ENCODE measurements at regions not wholly inside any gene's neighbourhood (a gene's known extent, or its start where the extent isn't known, plus 50 kb on each side); places are given as distances from the start of the nearest gene placed in this dataset.
A peak's percentile ranks its signal among the peaks of the same experiment; 100 is the strongest.
"Not testable (repeated sequence)": the region's sequence is repeated elsewhere in the genome, so short reads cannot be mapped to it uniquely, and the experiment has no call there.

DNA sequence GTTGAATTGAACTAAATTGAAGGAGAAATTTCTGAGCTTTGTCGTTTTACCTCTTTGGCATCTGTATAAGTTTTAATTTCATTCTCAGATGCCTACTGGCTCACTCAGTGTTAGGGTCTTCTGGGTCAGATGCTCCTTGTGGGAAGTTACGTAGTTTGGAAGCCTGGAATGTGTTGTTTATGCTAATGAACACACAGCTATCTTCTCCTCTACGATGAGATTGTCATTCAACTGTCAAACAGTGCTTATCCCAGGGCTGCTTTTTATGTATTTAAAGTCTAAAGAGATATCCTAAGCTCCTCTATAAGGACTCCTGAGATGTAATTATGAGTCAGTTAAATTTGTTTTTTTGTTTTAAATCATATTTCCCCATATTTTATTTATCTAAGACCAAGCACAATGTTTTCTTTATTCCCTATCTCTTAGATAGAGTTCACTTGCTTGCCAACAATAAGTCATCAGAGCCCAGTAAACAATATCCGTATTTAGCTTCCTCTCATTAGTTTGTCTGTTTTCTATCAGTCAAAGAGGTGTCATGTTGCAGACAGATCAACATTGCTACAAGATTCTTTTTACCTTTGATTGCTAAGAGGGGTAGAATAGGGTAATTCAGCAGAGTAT lies 368.0 kb upstream of the PDE3A start:
- peak; percentile 52 for DNase-seq

GRCh38 chr12:20003252-20003651 lies 365.1 kb upstream of the PDE3A start:
- DNase-seq, result no peak

GRCh38 chr12:20004952-20005351 lies 363.4 kb upstream of the PDE3A start:
- DNase-seq, result no peak

DNA sequence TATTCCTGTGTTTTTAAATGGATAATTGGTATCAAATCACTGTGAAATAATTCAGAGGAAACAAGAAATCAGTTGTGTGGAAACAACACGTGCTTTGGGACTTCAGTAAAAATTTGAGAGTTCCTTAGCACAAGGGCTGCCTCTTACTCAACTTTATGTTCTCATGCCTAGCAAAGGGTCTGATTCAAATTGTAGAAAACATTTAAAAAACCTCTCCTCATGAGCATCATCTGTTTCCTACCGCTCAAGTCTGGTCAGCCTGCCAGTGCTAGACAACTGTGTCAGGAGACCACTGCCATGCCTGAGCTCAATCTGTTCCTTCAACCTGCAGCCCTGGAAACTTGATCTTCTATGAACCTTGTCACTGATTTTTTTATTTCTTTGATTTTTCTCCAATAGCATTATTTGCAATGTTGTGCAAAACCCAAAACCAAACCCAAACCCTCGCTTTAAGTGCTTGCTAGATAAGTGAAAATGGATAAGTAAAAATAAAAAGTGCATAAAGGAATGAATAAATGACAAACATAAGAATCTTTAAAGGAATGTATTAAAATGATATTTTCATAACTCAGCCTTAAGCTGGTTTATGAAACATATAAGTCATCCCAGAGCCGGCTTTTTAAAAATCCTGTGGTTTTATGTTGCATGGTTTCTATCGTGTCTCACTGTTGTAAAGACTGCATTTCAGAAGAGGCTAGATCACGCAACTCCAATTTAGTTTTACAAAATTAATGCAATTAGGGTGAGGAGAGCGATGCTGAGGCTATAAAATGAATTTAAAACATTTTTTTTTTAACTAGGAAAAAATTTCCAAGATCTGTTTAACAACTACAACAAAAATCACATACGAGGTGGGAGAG lies 361.2 kb upstream of the PDE3A start:
- no peak for DNase-seq

DNA sequence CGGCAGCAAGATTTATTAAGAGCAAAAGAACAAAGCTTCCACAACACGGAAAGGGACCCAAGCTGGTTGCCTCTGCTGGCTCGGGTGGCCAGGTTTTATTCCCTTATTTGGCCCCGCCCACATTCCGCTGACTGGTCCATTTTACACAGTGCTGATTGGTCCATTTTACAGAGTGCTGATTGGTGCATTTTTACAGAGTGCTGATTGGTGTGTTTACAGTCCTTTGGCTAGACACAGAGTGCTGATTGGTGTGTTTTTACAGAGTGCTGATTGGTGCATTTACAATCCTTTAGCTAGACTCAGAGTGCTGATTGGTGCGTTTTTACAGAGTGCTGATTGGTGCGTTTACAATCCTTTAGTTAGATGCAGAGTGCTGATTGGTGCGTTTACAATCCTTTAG lies 358.4 kb upstream of the PDE3A start:
- DNase-seq, result not testable (repeated sequence)

GRCh38 chr12:20011200-20011599 lies 357.1 kb upstream of the PDE3A start:
- DNase-seq, result peak; percentile 62

DNA sequence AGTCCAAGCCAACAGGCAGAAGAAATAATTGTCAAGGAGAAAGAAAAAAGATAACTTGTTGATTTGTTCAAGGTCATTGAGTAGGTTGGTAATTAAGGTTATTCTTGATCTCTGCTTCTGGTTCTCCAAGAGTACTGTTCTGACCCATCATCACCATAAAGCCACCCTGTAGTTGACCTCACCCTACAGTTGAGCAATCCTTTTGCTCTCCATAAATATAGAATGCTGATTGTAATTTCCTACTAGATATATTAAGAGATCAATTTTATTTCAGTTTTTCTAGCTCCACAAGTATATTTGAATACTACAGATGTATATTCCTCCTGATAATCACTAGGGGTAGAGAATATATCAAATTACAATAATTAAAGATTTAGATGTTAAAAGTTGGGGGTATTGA lies 350.5 kb upstream of the PDE3A start:
- peak; percentile 45 for DNase-seq

GRCh38 chr12:20018406-20018805 lies 349.9 kb upstream of the PDE3A start:
- DNase-seq, result peak; percentile 96

DNA sequence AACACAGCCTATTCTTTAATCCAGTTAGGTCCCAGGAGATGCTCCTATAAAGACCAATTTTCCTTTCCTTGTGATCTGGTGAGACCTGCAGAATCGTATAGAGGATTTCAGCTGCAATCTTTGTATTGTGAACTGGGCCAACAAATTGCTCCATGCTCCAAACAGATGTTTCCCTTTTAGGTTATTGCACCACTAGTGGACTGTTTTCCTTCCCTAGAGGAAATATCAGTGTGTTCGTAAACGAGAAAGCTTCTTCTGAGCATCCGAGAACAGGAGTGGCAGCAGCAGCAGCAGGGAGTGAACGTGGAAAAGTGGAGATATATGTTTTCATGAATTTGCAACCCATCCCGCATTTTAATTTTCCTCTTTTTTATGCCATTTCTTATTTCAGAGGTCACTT lies 344.1 kb upstream of the PDE3A start:
- no peak for DNase-seq

DNA sequence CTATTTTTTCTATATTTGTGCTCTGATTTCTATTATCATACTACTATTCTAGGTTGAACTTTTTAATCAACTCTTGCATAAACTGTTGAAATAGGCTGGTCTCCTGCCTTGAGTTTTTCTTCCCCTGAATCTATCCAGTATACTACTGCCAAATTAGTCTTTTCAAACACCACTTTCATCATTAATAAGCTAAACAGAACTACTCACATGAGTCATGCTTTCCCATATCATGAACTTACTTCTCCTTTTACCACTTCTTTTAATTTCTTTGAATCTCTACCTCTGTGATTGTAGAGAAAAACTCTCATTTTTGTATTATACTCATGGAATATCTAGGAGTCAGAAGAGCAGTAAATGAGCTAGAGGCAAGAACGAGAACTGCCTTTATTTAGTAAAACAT lies 340.3 kb upstream of the PDE3A start:
- no peak for DNase-seq

DNA sequence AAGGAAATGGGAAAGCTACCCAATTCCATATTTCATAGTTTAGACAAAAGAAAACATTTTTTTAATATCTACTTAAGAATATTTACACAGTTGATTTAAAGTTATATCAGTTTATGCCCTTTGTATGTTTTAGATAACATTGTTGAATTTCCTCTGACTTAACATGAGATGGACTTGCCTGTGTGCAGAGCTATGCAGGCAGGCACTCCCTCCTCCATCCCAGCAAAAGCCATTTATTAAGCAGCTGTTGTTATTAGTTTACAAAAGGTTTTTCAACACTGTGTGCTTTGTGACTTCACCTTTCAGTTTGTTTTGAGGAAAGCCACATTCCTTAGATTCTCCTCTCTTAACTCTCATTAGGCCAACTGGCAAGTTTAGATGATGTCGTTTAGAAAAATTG lies 337.5 kb upstream of the PDE3A start:
- peak; percentile 36 for DNase-seq

DNA sequence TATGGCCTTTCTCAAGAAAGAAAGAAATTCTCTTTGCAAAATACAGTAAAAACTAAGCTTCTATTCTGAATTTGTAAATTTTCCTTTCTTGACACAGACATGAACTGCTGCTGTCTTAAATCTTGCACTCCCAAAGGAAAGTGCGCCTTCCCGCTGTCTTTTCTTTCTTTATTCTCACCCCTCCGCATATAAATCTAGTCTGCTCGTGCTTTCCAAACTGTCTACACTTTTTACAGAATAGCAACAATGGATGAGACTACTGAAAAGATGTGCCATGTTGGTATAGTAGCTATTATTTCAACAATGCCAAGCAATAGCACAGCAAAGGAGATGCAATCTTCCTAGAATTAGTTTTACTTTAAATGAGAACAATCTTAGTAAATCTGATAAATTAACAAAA lies 328.8 kb upstream of the PDE3A start:
- DNase-seq, result no peak

DNA sequence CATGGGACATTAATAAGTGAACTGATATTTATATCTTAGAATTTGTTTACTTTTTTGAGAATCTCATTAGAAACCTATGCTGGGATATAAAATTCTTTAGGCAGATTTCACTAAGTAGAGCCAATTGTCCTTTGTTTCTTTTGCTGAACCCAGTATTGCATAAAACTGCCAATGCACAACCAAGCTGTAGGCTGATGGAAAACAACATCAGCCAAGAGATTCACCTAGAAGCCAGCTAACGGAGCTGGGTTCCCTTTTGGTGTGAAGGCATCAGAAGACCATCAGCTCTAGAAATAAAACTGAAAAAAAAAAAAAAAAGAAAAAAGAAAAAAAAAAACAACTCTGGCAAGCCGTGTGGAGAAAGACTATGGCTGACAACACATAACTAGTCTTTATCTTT lies 328.2 kb upstream of the PDE3A start:
- DNase-seq, result no peak

DNA sequence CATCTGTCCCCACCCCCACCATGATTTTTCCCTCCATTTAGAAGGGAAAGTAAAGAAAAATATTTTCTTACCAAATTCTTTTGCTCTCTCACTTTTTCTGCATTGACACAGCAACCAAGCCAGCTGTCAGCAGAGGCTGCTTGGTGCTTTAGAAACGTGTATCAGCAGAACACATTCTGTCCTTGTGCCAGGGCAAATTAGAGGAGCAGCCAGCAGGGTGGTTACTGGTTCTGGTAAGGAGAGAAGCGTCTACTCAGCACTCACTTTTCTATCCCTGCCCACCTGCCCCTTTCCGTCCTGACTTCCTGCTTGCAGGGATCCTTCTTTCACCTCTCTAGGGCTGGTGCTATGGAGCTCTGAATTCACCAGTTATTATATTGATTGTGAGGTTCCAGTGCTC lies 327.5 kb upstream of the PDE3A start:
- DNase-seq, result no peak

DNA sequence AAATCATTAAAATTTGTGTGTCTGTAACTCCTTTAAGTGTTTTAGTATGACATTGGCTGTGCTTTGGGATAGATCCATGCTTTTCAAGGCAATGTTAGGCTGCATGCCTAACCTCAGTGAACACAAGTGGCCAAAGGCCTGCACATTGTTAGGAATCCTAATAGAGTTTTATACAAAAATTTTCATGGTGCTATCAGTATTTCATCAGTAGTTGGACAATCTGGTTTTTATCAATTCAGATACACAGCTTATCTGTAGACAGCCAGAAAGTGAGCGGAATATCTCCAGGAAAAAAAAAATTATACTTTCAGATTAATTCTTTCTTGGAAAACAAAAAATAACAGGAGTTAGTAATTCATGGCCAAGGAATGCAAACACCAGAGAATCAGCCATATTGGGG lies 324.0 kb upstream of the PDE3A start:
- no peak for DNase-seq

- peak; percentile 30 for DNase-seq
Measured at GRCh38 chr12:20044846-20045245, 323.5 kb upstream of the PDE3A start.

- DNase-seq, result no peak
Measured at GRCh38 chr12:20047901-20048300, 320.4 kb upstream of the PDE3A start.

GRCh38 chr12:20050221-20050620 lies 318.1 kb upstream of the PDE3A start:
- no peak for DNase-seq

GRCh38 chr12:20053782-20054181 lies 314.6 kb upstream of the PDE3A start:
- DNase-seq, result no peak

DNA sequence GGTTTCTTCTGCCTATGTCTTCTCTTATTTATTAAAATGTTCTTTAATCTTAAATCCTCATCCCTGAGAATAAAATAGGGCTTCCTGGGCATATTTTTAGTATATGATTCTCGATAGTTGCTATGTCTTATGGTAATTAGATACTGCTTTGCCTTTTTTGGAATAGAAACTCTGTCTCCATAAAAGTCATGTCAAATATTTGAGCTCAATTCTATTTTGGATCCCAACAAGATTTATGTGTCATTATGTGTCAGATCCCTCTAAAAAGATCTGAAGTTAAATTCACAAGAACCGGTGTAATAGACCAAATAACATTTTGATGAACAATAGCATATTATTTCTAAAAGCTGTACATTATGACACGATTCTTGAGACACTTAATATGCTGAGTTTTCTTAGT lies 312.5 kb upstream of the PDE3A start:
- no peak for DNase-seq

DNA sequence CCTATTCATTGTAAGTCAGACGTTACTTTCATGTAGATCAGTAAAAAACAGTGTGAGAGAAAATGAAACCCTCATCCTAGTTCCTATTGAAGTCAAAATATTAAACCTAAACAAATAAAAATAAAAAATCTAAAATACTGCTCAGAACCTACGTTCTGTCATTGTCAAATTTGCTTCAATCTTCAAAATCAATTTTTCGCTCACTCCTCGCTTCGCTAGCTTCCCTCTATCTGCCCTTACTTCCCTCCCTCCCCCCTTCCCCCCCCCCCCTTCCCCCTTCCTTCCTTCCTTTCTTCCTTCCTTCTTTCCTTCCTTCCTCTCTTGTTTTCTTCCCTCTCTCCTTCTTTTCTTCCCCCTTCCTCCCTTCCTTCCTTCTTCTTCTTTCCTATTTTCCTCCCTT lies 310.9 kb upstream of the PDE3A start:
- no peak for DNase-seq

DNA sequence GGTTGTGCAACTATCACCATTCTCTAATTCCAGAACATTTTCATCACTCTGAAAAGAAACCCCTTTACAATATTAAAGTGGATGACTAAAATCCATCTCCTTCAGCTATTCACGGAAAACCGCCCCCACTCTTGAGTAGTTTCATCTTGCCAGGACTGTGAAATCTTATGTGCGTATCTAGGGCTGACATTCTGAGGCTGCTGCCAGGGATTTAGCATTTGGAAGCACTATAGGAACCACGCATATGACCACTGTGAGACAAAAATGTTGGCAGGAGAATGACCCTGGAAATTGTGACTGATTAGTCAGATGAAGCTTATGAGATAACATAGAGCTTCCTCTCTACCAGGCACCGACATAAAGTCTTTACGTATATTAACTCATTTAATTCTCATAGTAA lies 305.2 kb upstream of the PDE3A start:
- no peak for DNase-seq

DNA sequence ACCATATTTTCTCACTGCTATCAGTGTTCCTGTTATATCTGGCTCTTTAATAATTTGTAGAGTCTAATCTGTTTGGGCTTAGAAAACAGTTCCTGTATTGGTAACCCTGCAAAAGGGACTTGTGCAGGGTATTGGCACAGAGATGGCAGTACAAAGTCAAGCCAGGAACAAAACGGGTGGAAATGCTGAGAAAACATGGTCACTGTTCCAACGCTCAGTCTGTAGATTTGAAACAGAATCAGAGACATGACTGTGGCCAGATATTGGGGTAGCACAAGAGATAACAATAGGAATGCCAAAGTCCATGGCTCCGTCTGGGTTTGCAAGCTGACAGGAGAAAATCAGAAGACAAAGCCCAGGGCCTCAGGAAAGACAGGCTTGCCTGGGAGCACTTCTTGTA lies 290.7 kb upstream of the PDE3A start:
- no peak for DNase-seq

DNA sequence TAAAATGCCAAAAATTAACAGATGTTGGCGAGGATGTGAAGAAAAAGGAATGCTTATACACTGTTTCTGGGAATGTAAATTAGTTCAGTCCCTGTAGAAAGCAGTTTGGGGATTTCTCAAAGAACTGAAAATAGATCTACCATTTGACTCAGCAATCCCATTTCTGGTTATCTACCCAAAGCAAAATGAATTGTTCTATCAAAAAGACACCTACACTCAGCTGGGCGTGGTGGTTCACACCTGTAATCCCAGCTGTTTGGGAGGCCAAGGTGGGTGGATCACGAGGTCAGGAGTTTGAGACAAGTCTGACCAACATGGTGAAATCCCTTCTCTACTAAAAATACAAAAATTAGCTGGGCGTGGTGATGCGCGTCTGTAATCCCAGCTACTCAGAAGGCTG lies 279.3 kb upstream of the PDE3A start:
- no peak for DNase-seq

Data from DMS53 (cell line).